ENCODE measurements at regions not wholly inside any gene's neighbourhood (a gene's known extent, or its start where the extent isn't known, plus 50 kb on each side); places are given as distances from the start of the nearest gene placed in this dataset.

DNA sequence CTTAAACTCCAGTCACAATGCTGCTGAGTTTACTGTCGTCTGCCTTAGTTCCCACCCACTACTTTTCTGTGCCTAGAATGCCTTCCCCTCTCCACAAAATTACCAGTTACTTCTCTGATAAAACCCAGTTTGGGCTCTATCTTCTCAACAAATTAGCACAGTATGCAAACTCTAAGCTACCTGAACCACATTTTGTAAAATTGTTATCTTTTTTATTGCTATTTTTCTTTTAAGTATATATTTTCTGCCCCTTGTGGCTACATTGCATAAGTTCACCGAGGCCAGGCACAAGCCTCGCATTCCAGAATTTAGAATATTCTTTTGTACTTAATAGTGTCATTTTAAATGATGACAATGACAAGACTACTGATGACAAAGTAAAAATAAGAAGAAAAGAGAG, 60.0 kb downstream of the POU5F2 start:
- TF ChIP-seq, protein P1, sequence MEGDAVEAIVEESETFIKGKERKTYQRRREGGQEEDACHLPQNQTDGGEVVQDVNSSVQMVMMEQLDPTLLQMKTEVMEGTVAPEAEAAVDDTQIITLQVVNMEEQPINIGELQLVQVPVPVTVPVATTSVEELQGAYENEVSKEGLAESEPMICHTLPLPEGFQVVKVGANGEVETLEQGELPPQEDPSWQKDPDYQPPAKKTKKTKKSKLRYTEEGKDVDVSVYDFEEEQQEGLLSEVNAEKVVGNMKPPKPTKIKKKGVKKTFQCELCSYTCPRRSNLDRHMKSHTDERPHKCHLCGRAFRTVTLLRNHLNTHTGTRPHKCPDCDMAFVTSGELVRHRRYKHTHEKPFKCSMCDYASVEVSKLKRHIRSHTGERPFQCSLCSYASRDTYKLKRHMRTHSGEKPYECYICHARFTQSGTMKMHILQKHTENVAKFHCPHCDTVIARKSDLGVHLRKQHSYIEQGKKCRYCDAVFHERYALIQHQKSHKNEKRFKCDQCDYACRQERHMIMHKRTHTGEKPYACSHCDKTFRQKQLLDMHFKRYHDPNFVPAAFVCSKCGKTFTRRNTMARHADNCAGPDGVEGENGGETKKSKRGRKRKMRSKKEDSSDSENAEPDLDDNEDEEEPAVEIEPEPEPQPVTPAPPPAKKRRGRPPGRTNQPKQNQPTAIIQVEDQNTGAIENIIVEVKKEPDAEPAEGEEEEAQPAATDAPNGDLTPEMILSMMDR (conservative IDR thresholded peaks at IDR 0.05; ENCODE audit: low read depth, low read length) = peak; percentile 26; the same call in 1 of the 2 replicates
- TF ChIP-seq POLR2A (IDR thresholded peaks at IDR 0.05; ENCODE audit: low read depth, low read length) (no peak), CEBPB (IDR thresholded peaks at IDR 0.05; ENCODE audit: low read depth, low read length) (no peak), RAD21 (IDR thresholded peaks at IDR 0.05; ENCODE audit: low read length) (no peak), SMC3 (IDR thresholded peaks at IDR 0.05; ENCODE audit: low read depth, low read length) (no peak), RFX5 (IDR thresholded peaks at IDR 0.05; ENCODE audit: low read depth, low read length) (no peak), MAZ (IDR thresholded peaks at IDR 0.05; ENCODE audit: borderline replicate concordance, low read depth, low read length) (no peak), CHD1 (IDR thresholded peaks at IDR 0.05; ENCODE audit: low read depth, low read length) (no peak), RCOR1 (IDR thresholded peaks at IDR 0.05; ENCODE audit: insufficient replicate concordance, low read length) (no peak), NFE2L2 (IDR thresholded peaks at IDR 0.05; ENCODE audit: low read depth, low read length) (no peak), FOS (IDR thresholded peaks at IDR 0.05; ENCODE audit: low read depth, low read length) (no peak), BHLHE40 (IDR thresholded peaks at IDR 0.05; ENCODE audit: low read depth, low read length) (no peak)
- TF ChIP-seq, protein P2, sequence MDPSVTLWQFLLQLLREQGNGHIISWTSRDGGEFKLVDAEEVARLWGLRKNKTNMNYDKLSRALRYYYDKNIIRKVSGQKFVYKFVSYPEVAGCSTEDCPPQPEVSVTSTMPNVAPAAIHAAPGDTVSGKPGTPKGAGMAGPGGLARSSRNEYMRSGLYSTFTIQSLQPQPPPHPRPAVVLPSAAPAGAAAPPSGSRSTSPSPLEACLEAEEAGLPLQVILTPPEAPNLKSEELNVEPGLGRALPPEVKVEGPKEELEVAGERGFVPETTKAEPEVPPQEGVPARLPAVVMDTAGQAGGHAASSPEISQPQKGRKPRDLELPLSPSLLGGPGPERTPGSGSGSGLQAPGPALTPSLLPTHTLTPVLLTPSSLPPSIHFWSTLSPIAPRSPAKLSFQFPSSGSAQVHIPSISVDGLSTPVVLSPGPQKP (IDR thresholded peaks at IDR 0.05; ENCODE audit: borderline replicate concordance, low read depth, low read length) = no peak
- TF ChIP-seq, protein P3, sequence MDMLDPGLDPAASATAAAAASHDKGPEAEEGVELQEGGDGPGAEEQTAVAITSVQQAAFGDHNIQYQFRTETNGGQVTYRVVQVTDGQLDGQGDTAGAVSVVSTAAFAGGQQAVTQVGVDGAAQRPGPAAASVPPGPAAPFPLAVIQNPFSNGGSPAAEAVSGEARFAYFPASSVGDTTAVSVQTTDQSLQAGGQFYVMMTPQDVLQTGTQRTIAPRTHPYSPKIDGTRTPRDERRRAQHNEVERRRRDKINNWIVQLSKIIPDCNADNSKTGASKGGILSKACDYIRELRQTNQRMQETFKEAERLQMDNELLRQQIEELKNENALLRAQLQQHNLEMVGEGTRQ (IDR thresholded peaks at IDR 0.05; ENCODE audit: low read depth, low read length) = no peak
